ENCODE measurements at regions not wholly inside any gene's neighbourhood (a gene's known extent, or its start where the extent isn't known, plus 50 kb on each side); places are given as distances from the start of the nearest gene placed in this dataset.

DNA sequence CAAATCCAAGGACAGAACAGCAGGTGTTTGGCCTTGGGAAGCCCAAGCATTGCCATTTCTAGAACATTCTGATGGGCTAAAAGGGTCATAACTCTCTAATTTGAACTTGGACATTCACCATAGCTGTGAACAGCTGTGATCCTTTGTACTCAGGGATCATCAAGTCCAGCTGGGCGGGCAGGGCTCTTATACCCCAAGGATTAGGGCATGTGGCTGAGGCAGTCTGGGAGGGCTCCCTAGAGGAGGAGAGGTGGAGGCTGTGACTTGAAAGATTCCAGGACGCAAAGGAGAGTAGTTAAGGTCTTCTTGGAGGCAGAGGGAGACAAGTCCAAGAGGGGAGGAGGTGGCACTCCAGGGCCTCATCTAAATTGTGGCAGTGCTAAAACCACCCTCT is 233.1 kb upstream of the GSE1 start:
- no peak for DNase-seq
- intact Hi-C loops (cut with micrococcal nuclease) = no loop called here
- H3K9me3 Mint-ChIP-seq = no peaks in the 10 kb centered on the region
- Histone ChIP-seq H3K27me3 (ENCODE audit: control insufficient read depth, insufficient read depth, low read length) (no peaks in the 10 kb centered on the region), H3K9me3 (ENCODE audit: control insufficient read depth, insufficient read depth, low read length) (no peaks in the 10 kb centered on the region), H3K4me3 (ENCODE audit: low read length) (no peak overlapping the region), H3K36me3 (ENCODE audit: control insufficient read depth, insufficient read depth, low read length) (no peaks in the 10 kb centered on the region), H3K4me1 (ENCODE audit: control insufficient read depth, insufficient read depth, low read length) (no peaks in the 10 kb centered on the region), H3K27ac (ENCODE audit: low read length) (no peak overlapping the region)
- TF ChIP-seq, protein P1, sequence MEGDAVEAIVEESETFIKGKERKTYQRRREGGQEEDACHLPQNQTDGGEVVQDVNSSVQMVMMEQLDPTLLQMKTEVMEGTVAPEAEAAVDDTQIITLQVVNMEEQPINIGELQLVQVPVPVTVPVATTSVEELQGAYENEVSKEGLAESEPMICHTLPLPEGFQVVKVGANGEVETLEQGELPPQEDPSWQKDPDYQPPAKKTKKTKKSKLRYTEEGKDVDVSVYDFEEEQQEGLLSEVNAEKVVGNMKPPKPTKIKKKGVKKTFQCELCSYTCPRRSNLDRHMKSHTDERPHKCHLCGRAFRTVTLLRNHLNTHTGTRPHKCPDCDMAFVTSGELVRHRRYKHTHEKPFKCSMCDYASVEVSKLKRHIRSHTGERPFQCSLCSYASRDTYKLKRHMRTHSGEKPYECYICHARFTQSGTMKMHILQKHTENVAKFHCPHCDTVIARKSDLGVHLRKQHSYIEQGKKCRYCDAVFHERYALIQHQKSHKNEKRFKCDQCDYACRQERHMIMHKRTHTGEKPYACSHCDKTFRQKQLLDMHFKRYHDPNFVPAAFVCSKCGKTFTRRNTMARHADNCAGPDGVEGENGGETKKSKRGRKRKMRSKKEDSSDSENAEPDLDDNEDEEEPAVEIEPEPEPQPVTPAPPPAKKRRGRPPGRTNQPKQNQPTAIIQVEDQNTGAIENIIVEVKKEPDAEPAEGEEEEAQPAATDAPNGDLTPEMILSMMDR (IDR thresholded peaks at IDR 0.05) = no peak
- no peak for ATAC-seq
- H3K27ac Mint-ChIP-seq = no peak overlapping the region
- no peak overlapping the region for H3K4me3 Mint-ChIP-seq
- no peaks in the 10 kb centered on the region for H3K4me1 Mint-ChIP-seq
- peaks cover 10 to 22% of the 10 kb centered on the region in 2 donors for H3K27me3 Mint-ChIP-seq (ENCODE audit: low read depth in 2 of 2)
- WGBS (ENCODE audit: insufficient coverage) = 45% methylated on average over 2 of the region's 2 CpGs
- no peaks in the 10 kb centered on the region for H3K36me3 Mint-ChIP-seq

DNA sequence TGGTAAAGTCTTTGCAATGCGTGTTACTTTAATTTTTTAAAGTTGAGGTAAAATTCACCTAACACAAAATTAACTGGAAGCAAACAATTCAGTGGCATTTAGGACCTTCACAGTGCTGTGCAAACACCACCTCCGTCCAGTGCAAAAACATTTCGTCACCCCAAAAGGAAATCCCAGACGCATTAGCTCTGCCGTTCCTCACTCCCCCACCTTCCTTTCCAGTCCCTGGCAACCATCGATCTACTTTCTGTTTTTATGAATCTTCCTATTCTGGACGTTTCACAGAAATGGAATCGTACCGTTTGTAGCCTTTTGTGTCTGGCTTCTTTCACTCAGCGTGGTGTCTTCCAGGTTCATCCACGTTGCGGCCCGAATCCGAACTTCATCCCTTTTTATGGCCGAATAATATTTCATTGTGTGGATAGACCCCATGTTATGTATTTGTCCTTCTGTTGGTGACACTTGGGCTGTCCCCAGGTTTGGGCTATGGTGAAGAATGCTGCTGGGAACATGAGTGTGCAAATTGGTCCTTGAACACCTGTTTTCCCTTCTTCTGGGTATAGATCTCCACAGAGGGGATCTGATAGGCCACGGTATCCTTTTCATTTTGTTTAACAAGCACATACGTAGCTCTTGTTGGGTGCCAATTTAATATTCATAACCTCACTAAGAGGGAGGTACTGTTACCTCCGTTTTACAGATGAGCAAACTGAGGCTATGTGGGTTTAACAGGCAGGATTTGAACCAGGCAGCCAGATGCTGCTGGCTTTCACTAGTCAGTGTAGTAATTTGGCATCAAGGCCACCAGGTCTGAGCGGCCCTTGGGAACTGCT is 232.0 kb upstream of the GSE1 start:
- Histone ChIP-seq H3K4me3 (ENCODE audit: low read length) (no peak overlapping the region), H3K9me3 (ENCODE audit: control insufficient read depth, insufficient read depth, low read length) (no peaks in the 10 kb centered on the region), H3K27ac (ENCODE audit: low read length) (no peak overlapping the region), H3K27me3 (ENCODE audit: control insufficient read depth, insufficient read depth, low read length) (no peaks in the 10 kb centered on the region), H3K4me1 (ENCODE audit: control insufficient read depth, insufficient read depth, low read length) (no peaks in the 10 kb centered on the region), H3K36me3 (ENCODE audit: control insufficient read depth, insufficient read depth, low read length) (no peaks in the 10 kb centered on the region)
- Mint-ChIP-seq H3K4me1 (no peaks in the 10 kb centered on the region), H3K27me3 (ENCODE audit: low read depth in 2 of 2) (peaks cover 10 to 22% of the 10 kb centered on the region in 2 donors), H3K4me3 (no peak overlapping the region), H3K36me3 (no peaks in the 10 kb centered on the region), H3K9me3 (no peaks in the 10 kb centered on the region), H3K27ac (no peak overlapping the region)
- no peak for DNase-seq
- 81% methylated on average over 18 of the region's 19 CpGs for WGBS (ENCODE audit: insufficient coverage)
- ATAC-seq = no peak
- TF ChIP-seq, protein P1 (IDR thresholded peaks at IDR 0.05) = no peak
- intact Hi-C loops (cut with micrococcal nuclease) = no loop called here

DNA sequence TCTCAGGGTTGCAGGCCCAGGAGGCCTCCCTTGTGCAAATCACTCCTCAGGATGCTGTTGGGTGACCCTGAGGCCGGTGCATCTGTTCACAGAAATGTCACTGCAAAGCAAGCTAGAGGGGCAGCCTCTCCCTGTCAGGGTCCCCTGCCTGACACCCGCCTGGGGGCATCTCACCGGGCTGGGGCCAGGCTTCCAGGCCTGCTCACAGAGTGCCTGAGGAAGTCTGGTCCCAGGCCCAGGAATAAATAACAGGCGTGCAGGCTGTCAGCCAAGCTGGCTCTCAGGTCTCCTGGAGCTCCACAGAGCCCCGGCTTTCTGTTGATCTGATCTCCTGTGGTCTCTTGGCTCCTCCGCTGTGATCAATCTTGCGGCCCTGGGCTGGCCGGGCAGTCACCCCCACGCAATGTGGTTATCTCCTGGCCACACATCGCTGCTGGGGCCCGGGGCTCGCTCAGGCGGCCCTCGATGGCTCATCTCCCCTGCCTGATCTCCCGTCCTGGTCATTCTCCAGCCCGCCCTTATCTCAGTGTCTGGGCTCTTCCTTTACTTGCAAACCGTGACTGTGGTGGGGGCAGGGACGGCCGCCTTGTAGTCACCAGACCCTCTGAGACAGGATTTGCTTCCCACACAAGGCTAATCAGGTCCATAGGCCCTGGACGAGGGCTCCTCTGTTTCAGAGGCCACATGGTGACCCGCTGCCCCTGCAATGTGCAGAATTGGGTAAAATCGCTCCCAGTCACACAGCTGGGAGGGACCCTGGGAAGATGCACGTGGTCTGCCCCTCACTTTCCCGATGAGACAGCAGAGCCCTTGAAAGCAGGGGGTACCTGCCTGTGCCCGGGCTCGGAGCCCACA is 231.2 kb upstream of the GSE1 start:
- Mint-ChIP-seq H3K4me3 (no peak overlapping the region), H3K27ac (no peak overlapping the region), H3K9me3 (no peaks in the 10 kb centered on the region), H3K4me1 (no peaks in the 10 kb centered on the region), H3K36me3 (no peaks in the 10 kb centered on the region), H3K27me3 (ENCODE audit: low read depth in 2 of 2) (peaks cover 10 to 22% of the 10 kb centered on the region in 2 donors)
- Histone ChIP-seq H3K36me3 (ENCODE audit: control insufficient read depth, insufficient read depth, low read length) (no peaks in the 10 kb centered on the region), H3K4me1 (ENCODE audit: control insufficient read depth, insufficient read depth, low read length) (no peaks in the 10 kb centered on the region), H3K9me3 (ENCODE audit: control insufficient read depth, insufficient read depth, low read length) (no peaks in the 10 kb centered on the region), H3K4me3 (ENCODE audit: low read length) (no peak overlapping the region), H3K27me3 (ENCODE audit: control insufficient read depth, insufficient read depth, low read length) (no peaks in the 10 kb centered on the region), H3K27ac (ENCODE audit: low read length) (no peak overlapping the region)
- ATAC-seq (no peak), DNase-seq (no peak)
- intact Hi-C loops (cut with micrococcal nuclease) = no loop called here
- TF ChIP-seq, protein P1 (IDR thresholded peaks at IDR 0.05) = no peak
- WGBS (ENCODE audit: insufficient coverage) = 52% methylated on average over 25 of the region's 26 CpGs
